ENCODE measurements at regions not wholly inside any gene's neighbourhood (a gene's known extent, or its start where the extent isn't known, plus 50 kb on each side); places are given as distances from the start of the nearest gene placed in this dataset.

- H3K4me3 ChIP-seq (ENCODE audit: low read depth, low read length): no peak overlapping the region
- no peak for DNase-seq (ENCODE audit: low read depth)
- TF ChIP-seq CTCF (conservative IDR thresholded peaks at IDR 0.05; ENCODE audit: low read depth, low read length): no peak
Observed at GRCh38 chr2:48065096-48065495, 158.8 kb upstream of the FBXO11 start.

- no peak for TF ChIP-seq CTCF (conservative IDR thresholded peaks at IDR 0.05; ENCODE audit: low read depth, low read length)
- no peak for DNase-seq (ENCODE audit: low read depth)
- H3K4me3 ChIP-seq (ENCODE audit: low read depth, low read length): no peak overlapping the region
Observed at GRCh38 chr2:48066000-48066399, 159.7 kb upstream of the FBXO11 start.

- no peak for DNase-seq (ENCODE audit: low read depth)
- TF ChIP-seq CTCF (conservative IDR thresholded peaks at IDR 0.05; ENCODE audit: low read depth, low read length): no peak
- H3K4me3 ChIP-seq (ENCODE audit: low read depth, low read length): no peak overlapping the region
Observed at GRCh38 chr2:48069769-48070168, 163.5 kb upstream of the FBXO11 start.

GRCh38 chr2:48070415-48070814, 164.1 kb upstream of the FBXO11 start:
- DNase-seq (ENCODE audit: low read depth): no peak
- no peak for TF ChIP-seq CTCF (conservative IDR thresholded peaks at IDR 0.05; ENCODE audit: low read depth, low read length)
- no peak overlapping the region for H3K4me3 ChIP-seq (ENCODE audit: low read depth, low read length)

GRCh38 chr2:48072583-48072982, 166.3 kb upstream of the FBXO11 start:
- no peak for TF ChIP-seq CTCF (conservative IDR thresholded peaks at IDR 0.05; ENCODE audit: low read depth, low read length)
- H3K4me3 ChIP-seq (ENCODE audit: low read depth, low read length): no peak overlapping the region
- no peak for DNase-seq (ENCODE audit: low read depth)

- no peak overlapping the region for H3K4me3 ChIP-seq (ENCODE audit: low read depth, low read length)
- no peak for TF ChIP-seq CTCF (conservative IDR thresholded peaks at IDR 0.05; ENCODE audit: low read depth, low read length)
- no peak for DNase-seq (ENCODE audit: low read depth)
Observed at GRCh38 chr2:48075631-48076030, 169.3 kb upstream of the FBXO11 start.

GRCh38 chr2:48080534-48081316, 174.4 kb upstream of the FBXO11 start:
- no peak for TF ChIP-seq CTCF (conservative IDR thresholded peaks at IDR 0.05; ENCODE audit: low read depth, low read length)
- DNase-seq (ENCODE audit: low read depth): no peak
- no peak overlapping the region for H3K4me3 ChIP-seq (ENCODE audit: low read depth, low read length)

Data from epithelial cell of proximal tubule (primary cell).